Neural cell (in vitro differentiated cells): ENCODE measurements at regions not wholly inside any gene's neighbourhood (a gene's known extent, or its start where the extent isn't known, plus 50 kb on each side); places are given as distances from the start of the nearest gene placed in this dataset.

Source experiments
- H2AFZ ChIP-seq: fragments of 200-600, 300-800 bp; sonication (generic), shearing (Covaris generic); 2 replicates; pipeline ENCODE4 v1.6.0; 2014; ENCODE audit warnings: low read depth, mild to moderate bottlenecking, antibody characterized with exemption, low read length, moderate library complexity
- H3F3A ChIP-seq: fragments of 200-600 bp; shearing (Covaris generic); 2 replicates; pipeline ENCODE4 v1.6.1; 2016; ENCODE audit warnings: mild to moderate bottlenecking, moderate library complexity, mixed read lengths, antibody characterized with exemption, low read length; ENCODE audit not compliant: insufficient read depth, poor library complexity, severe bottlenecking
- H3K27ac ChIP-seq: fragments of 200-600, 300-800 bp; sonication (generic), shearing (Covaris generic); 2 replicates; pipeline ENCODE4 v1.5.1; 2014; ENCODE audit warnings: mild to moderate bottlenecking, low read length, moderate library complexity
- H3K27me3 ChIP-seq: fragments of 300-800, 200-600 bp; sonication (generic), shearing (Covaris generic); 2 replicates; pipeline ENCODE4 v1.6.0; 2014; ENCODE audit warnings: mild to moderate bottlenecking, low read depth, low read length, moderate library complexity; ENCODE audit not compliant: insufficient read depth
- H3K36me3 ChIP-seq: fragments of 300-800, 200-600 bp; sonication (generic), shearing (Covaris generic); 2 replicates; pipeline ENCODE4 v1.5.1; 2014; ENCODE audit warnings: mild to moderate bottlenecking, antibody characterized with exemption, low read length, moderate library complexity; ENCODE audit not compliant: insufficient read depth
- H3K4me2 ChIP-seq: fragments of 300-800, 200-600 bp; sonication (generic), shearing (Covaris generic); 2 replicates; pipeline ENCODE4 v1.6.0; 2014; ENCODE audit warnings: mild to moderate bottlenecking, low read length
- H3K4me3 ChIP-seq: fragments of 300-800, 200-600 bp; sonication (generic), shearing (Covaris generic); 2 replicates; pipeline ENCODE4 v1.5.1; 2014; ENCODE audit warnings: mild to moderate bottlenecking, low read length, moderate library complexity
- H3K79me2 ChIP-seq: fragments of 200-600 bp; shearing (Covaris generic); replicated peaks from 2 replicates; pipeline ENCODE4 v1.6.0; 2014; ENCODE audit warnings: mild to moderate bottlenecking, low read length, moderate library complexity; ENCODE audit not compliant: insufficient read depth
- H3K9ac ChIP-seq: fragments of 300-800, 200-600 bp; sonication (generic), shearing (Covaris generic); 2 replicates; pipeline ENCODE4 v1.6.1; 2016; ENCODE audit warnings: mild to moderate bottlenecking, low read length, mixed read lengths
- H3K9me2 ChIP-seq: fragments of 200-600 bp; shearing (Covaris generic); 2 replicates; pipeline ENCODE4 v1.6.1; 2016; ENCODE audit warnings: mild to moderate bottlenecking, low read length, mixed read lengths; ENCODE audit not compliant: insufficient read depth
- H3K9me3 ChIP-seq: fragments of 200-600, 300-800 bp; sonication (generic), shearing (Covaris generic); 2 replicates; pipeline ENCODE4 v1.6.1; 2016; ENCODE audit warnings: mild to moderate bottlenecking, mixed run types, low read length, moderate library complexity, mixed read lengths
- H4K20me1 ChIP-seq: fragments of 200-600 bp; shearing (Covaris generic); 2 replicates; pipeline ENCODE4 v1.6.1; 2016; ENCODE audit warnings: mild to moderate bottlenecking, mixed run types; ENCODE audit not compliant: insufficient read depth
- EP300 ChIP-seq: fragments of 450-650 bp; conservative IDR thresholded peaks from 2 replicates; pipeline ENCODE4 v1.6.1; 2014; ENCODE audit warnings: antibody characterized with exemption, mild to moderate bottlenecking, moderate library complexity; ENCODE audit not compliant: poor library complexity, severe bottlenecking
- EZH2 ChIP-seq: fragments of 200-600, 300-800 bp; shearing (Covaris generic), sonication (generic); IDR thresholded peaks from 2 replicates; pipeline ENCODE4 v1.6.1; 2014; ENCODE audit warnings: antibody characterized with exemption, low read length, borderline replicate concordance, mild to moderate bottlenecking; ENCODE audit not compliant: insufficient read depth, poor library complexity, severe bottlenecking
- MXI1 ChIP-seq: fragments of 450-650 bp; conservative IDR thresholded peaks from 2 replicates; pipeline ENCODE4 v1.6.1; 2014; ENCODE audit warnings: antibody characterized with exemption, mild to moderate bottlenecking; ENCODE audit not compliant: poor library complexity, severe bottlenecking
- POLR2AphosphoS5 ChIP-seq: IDR thresholded peaks from 2 replicates; pipeline ENCODE4 v1.6.1; 2012
- RAD21 ChIP-seq: fragments of 450-650 bp; conservative IDR thresholded peaks from 2 replicates; pipeline ENCODE4 v1.6.1; 2014; ENCODE audit warnings: antibody characterized with exemption, mild to moderate bottlenecking, moderate library complexity
- SMC3 ChIP-seq: fragments of 450-650 bp; conservative IDR thresholded peaks from 2 replicates; pipeline ENCODE4 v1.6.1; 2014; ENCODE audit warnings: antibody characterized with exemption, mild to moderate bottlenecking, moderate library complexity; ENCODE audit not compliant: poor library complexity
- TAF1 ChIP-seq: IDR thresholded peaks from 2 replicates; pipeline ENCODE4 v1.6.1; 2012; ENCODE audit warnings: low read depth
- TF ChIP-seq, protein P1 (sequence below): fragments of 450-650 bp; IDR thresholded peaks from 2 replicates; pipeline ENCODE4 v1.5.1; 2014; ENCODE audit warnings: antibody characterized with exemption, mild to moderate bottlenecking, moderate library complexity; ENCODE audit not compliant: poor library complexity, severe bottlenecking
- TF ChIP-seq, protein P2 (sequence below): IDR thresholded peaks from 2 replicates; pipeline ENCODE4 v1.6.1; 2012; ENCODE audit warnings: borderline replicate concordance

- no peaks in the 10 kb centered on the region for H3K79me2 ChIP-seq
- no peak overlapping the region for H3K4me2 ChIP-seq
- H3K4me3 ChIP-seq: no peak overlapping the region
- H4K20me1 ChIP-seq: no peaks in the 10 kb centered on the region
- no peak overlapping the region for H3K9ac ChIP-seq
- H3K27ac ChIP-seq: no peak overlapping the region
- H3K9me2 ChIP-seq: no peaks in the 10 kb centered on the region
- H3F3A ChIP-seq: no peaks in the 10 kb centered on the region
- no peaks in the 10 kb centered on the region for H3K9me3 ChIP-seq
- H2AFZ ChIP-seq: no peak overlapping the region
- TF ChIP-seq, protein P1, sequence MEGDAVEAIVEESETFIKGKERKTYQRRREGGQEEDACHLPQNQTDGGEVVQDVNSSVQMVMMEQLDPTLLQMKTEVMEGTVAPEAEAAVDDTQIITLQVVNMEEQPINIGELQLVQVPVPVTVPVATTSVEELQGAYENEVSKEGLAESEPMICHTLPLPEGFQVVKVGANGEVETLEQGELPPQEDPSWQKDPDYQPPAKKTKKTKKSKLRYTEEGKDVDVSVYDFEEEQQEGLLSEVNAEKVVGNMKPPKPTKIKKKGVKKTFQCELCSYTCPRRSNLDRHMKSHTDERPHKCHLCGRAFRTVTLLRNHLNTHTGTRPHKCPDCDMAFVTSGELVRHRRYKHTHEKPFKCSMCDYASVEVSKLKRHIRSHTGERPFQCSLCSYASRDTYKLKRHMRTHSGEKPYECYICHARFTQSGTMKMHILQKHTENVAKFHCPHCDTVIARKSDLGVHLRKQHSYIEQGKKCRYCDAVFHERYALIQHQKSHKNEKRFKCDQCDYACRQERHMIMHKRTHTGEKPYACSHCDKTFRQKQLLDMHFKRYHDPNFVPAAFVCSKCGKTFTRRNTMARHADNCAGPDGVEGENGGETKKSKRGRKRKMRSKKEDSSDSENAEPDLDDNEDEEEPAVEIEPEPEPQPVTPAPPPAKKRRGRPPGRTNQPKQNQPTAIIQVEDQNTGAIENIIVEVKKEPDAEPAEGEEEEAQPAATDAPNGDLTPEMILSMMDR: no peak
- TF ChIP-seq RAD21: no peak
- no peak for TF ChIP-seq EP300
- no peak for TF ChIP-seq TAF1
- TF ChIP-seq SMC3: no peak
- no peak for TF ChIP-seq EZH2
- TF ChIP-seq POLR2AphosphoS5: no peak
- TF ChIP-seq, protein P2, sequence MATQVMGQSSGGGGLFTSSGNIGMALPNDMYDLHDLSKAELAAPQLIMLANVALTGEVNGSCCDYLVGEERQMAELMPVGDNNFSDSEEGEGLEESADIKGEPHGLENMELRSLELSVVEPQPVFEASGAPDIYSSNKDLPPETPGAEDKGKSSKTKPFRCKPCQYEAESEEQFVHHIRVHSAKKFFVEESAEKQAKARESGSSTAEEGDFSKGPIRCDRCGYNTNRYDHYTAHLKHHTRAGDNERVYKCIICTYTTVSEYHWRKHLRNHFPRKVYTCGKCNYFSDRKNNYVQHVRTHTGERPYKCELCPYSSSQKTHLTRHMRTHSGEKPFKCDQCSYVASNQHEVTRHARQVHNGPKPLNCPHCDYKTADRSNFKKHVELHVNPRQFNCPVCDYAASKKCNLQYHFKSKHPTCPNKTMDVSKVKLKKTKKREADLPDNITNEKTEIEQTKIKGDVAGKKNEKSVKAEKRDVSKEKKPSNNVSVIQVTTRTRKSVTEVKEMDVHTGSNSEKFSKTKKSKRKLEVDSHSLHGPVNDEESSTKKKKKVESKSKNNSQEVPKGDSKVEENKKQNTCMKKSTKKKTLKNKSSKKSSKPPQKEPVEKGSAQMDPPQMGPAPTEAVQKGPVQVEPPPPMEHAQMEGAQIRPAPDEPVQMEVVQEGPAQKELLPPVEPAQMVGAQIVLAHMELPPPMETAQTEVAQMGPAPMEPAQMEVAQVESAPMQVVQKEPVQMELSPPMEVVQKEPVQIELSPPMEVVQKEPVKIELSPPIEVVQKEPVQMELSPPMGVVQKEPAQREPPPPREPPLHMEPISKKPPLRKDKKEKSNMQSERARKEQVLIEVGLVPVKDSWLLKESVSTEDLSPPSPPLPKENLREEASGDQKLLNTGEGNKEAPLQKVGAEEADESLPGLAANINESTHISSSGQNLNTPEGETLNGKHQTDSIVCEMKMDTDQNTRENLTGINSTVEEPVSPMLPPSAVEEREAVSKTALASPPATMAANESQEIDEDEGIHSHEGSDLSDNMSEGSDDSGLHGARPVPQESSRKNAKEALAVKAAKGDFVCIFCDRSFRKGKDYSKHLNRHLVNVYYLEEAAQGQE: no peak
- TF ChIP-seq MXI1: no peak
- no peaks in the 10 kb centered on the region for H3K27me3 ChIP-seq
- no peaks in the 10 kb centered on the region for H3K36me3 ChIP-seq
Measured at GRCh38 chr4:187424636-187425035, 570.9 kb upstream of the ZFP42 start.

GRCh38 chr4:187426511-187426910 is 569.1 kb upstream of the ZFP42 start:
- H3K9me3 ChIP-seq: no peaks in the 10 kb centered on the region
- H3K9me2 ChIP-seq: no peaks in the 10 kb centered on the region
- H4K20me1 ChIP-seq: no peaks in the 10 kb centered on the region
- no peak for TF ChIP-seq RAD21
- no peak for TF ChIP-seq SMC3
- no peak for TF ChIP-seq TAF1
- TF ChIP-seq POLR2AphosphoS5: no peak
- TF ChIP-seq, protein P1: no peak
- TF ChIP-seq, protein P2: no peak
- TF ChIP-seq EP300: no peak
- no peak for TF ChIP-seq EZH2
- TF ChIP-seq MXI1: no peak
- no peaks in the 10 kb centered on the region for H3F3A ChIP-seq
- H3K79me2 ChIP-seq: no peaks in the 10 kb centered on the region
- H3K27ac ChIP-seq: no peak overlapping the region
- H2AFZ ChIP-seq: no peak overlapping the region
- no peak overlapping the region for H3K4me3 ChIP-seq
- no peaks in the 10 kb centered on the region for H3K27me3 ChIP-seq
- no peak overlapping the region for H3K4me2 ChIP-seq
- H3K36me3 ChIP-seq: no peaks in the 10 kb centered on the region
- no peak overlapping the region for H3K9ac ChIP-seq
